Stimulated activated CD8-positive, alpha-beta memory T cell treated with anti-CD3 and anti-CD28 coated beads, Interleukin-2, amount 100 ng/mL, for 1 hour (primary cell): ENCODE measurements at regions not wholly inside any gene's neighbourhood (a gene's known extent, or its start where the extent isn't known, plus 50 kb on each side); places are given as distances from the start of the nearest gene placed in this dataset.
"Not testable (repeated sequence)": the region's sequence is repeated elsewhere in the genome, so short reads cannot be mapped to it uniquely, and the experiment has no call there.

Source experiments
- DNase-seq, 2 donors: peaks; one replicate each; pipeline ENCODE4 v3.0.0-alpha.2; 2020; ENCODE audit warnings: low read depth in 2 of 2

DNA sequence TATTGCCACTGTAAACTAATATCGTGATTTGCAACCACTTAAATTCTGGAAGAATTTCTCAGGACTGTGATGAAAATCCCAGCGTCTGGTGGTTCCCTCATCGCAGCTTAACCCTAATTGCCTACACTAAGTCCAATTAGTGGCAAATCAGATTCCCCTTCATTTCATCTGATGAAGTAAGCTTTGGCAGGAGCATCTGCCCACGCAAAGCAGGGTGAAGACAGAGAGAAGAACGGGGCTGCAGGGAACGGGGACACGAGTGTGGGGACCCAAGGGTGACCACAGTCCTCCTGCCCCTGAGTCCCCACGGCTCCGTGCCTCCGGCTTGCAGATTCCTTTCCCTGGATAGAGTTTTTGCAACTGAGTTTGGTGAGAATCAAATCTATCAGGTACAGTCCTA lies 159.5 kb downstream of the LY86 start:
- no peak for DNase-seq

DNA sequence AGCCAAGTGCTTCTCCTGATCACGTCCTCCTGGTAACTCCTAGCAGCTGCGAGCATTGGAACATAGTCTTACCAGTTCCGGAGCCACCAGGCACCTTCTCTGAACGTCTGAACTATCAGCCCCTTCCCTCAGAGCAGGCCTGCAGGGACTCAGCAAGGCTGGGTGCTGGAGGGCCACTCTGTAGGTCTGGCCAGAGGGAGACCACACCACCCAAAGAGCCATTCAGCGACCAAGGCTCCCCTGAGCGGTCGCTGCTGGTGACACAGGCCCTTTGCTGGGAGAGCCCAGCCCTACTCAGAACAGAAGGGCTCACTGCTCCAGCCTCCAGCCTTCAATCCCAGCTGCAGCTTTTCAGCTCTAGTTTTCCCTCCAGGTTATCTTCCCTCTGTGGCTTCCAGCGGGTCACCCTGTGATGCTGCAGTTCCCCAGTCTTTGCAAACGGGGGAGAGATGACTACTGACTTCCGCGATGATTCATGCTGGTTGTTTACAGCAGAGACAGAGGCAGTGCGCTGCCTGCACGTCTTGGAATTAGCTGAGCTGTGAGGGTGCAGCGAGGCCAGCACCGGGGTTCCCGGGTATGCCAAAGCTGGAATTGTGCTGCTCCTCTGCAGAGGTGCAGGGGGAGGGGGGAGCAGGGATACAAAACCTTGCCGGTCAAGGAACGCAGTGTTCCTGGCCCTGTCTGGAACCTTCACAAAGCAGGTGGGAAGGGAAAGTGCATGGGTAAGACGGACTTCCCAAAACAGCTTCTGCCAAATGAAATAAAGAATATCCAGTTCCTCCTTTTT lies 161.4 kb downstream of the LY86 start:
- DNase-seq: no peak

DNA sequence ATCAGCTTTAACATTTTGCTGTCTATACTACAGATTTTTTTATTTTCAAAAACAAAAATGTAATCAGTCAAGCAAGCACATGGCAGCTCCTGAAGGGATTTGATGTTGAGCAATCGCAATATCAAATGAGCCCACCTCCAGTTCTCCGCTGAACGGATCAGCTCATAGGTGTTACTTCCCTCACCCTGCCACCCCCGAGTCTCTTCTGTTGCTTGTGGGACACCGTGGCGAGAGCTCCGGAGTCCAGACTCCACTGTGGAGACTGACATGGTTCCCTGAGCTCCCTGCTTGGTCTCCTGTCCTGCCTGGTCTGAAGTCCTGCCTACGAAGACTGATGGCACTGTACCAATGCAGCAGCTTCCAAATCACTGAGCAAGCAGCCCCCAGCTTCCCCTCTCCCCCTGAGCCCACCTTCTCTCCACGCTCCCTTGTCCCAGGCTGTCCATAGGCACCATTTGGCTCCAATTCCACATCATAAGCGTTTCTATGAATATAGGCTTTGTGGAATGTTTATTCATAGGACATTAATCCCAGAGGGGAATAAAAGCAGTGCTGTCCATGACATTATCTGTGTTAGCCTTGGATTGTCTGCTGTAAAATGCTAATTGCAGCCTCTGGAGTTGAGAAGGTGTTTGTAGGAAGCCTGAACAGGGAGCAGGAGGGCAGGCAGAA lies 162.2 kb downstream of the LY86 start:
- DNase-seq: no peak

DNA sequence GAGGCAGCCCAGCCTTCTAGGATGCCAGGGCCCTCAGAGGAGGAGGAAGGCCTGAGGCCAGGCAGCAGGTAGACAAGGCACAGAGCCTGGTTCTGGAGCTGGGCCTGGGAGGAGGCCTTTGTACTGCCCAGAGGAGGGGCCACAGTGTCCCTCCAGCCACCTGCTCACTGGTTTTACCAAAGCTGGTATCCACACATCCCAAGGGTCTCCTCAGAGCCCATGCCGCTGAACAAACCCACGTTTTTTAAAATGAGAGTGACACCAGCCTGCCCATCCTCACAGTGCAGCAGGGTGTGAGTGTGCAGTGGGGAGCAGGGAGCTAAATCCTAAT lies 162.7 kb downstream of the LY86 start:
- DNase-seq: no peak

DNA sequence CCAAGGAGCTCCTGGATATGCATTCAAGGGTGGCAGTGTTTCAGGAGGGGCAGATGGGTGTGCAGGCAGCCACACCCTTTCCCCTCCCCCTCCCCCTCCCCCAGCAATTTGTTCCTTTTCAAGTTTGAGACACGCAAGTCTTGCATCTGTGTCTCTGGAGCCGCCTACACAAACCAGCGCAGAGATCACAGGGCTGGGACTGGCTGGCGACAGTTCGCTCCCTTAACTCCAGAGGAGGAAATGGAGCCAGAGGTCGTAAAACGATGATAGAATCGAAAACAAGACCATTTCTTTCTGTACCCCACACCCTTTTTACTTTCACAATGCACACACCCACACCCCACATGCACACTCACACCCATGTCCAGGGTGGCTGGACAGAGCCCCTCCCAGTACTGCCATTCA lies 163.1 kb downstream of the LY86 start:
- no peak for DNase-seq

DNA sequence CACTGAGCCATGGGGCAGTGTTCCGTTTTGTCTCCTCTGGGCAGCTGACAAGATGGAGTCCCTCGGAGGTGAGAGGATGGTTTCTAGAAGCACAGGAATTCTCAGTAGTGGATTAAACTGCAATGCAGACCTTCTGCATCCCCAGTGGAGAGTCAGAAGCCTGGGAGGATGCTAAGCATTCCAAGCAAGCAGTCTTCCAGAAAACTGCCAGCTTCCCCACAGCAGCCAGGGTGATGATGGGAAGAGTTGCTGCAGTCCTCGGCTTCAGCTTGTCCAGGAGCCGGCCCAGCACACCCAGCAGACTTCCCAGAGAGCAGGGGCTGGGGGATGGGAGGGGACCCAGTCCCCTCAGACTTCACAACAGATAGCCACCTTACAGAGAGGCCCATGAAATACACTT lies 163.6 kb downstream of the LY86 start:
- DNase-seq: no peak

DNA sequence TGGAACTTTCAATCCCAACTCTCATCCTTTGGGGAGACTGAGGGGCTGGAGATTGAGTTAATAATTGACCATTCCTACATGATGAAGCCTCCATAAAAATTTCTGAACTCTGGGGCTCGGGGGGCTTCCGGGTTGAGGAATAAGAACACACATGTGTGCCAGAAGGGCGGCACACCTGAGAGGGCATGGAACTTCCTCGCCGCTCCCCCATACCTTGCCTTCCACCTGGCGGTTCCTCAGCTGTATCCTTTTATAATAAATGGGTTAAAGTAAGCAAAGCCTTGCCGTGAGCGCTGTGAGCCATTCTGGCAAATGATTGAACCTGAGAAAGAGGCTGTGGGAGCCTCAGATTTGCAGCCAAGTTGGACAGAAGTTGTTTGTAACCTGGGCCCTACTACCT lies 164.8 kb downstream of the LY86 start:
- no peak for DNase-seq

DNA sequence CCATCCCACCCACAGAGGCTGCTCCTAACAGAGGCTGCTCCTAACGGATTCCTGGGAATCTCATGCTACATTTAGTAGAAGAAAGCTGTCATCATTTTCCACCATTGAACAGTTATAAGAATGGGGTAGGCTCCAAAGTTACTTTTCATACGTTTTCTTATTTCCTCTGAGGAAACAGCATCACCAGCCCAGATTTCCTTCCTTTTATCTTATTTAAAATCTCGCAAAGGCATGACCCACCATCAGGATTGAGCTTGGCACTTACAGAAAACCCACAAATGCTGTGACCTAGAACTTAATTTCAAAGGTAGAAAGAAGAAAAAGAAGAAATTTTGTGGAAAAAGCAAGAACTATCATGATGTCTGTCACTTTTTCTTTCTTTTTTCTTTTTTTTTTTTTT lies 168.0 kb downstream of the LY86 start:
- no peak for DNase-seq

DNA sequence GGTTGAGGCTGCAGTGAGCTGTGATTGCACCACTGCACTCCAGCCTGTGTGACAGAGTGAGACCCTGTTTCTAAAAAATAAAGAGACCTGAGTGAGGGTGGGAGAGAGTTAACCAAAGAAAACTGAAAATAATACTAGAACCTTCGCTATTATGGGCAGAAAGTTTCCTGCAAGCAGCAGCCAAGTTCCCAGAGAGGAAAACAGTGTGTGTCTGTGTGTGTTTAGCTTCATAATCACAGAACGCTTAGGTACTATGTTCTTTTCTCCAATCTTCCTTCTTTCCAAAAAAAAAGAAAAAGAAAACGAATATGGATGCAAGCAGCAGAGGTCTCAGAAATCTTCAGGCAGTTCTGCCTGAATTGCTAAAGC lies 170.0 kb downstream of the LY86 start:
- no peak for DNase-seq

DNA sequence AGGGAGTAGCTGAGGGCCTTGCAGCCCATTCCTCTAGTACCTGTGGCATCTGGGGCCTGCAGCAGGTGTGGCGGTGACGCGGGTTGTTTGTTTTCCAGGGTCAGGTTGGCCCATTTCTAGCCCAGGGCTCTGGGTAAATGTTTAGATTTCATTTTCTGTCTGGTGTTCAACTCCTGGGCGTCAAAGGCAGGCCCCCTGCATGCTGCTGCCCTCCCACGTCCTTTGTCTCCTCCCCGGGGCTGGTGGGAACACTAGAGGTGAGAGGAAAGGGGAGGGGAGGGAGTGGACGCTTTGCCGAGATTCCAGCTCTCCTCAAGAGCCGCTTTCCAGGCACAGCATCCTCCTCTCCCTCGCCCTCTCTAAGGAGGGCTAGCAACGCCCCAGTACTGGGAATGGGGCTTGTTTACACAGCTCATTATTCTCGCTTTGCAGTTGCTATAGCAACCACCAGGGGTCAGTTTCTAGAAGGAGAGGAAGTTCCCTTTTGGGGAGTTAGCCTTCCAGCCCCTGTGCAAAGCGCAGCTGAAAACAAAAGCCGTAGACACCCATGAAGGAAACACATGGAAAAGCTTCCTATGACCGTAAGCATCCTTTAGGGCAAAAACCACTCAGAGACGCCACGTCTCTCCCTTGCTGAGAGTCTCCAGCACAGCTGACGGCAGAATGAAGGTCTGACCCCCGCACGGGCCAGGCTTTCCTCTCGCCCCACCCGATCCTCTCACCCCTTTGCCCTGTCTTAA lies 170.6 kb downstream of the LY86 start:
- DNase-seq: no peak

DNA sequence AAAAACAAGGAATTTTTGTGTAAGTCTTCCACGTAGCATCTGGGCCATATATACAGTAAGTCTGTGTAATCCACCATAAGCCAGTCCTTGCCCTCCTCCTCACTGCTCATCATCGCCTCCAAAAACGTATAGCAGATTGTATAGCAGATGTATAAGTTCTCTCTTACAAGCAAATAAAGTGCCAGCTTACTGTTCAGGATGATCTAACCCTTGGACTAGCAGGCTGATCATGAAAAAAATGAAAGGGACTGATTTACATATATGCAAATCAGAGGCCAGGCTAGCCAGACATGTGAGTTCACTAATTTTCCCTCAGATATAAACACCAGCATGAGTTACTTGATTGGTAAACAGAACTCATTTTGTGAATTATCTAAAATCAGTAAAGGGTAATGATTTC lies 171.5 kb downstream of the LY86 start:
- DNase-seq: no peak

DNA sequence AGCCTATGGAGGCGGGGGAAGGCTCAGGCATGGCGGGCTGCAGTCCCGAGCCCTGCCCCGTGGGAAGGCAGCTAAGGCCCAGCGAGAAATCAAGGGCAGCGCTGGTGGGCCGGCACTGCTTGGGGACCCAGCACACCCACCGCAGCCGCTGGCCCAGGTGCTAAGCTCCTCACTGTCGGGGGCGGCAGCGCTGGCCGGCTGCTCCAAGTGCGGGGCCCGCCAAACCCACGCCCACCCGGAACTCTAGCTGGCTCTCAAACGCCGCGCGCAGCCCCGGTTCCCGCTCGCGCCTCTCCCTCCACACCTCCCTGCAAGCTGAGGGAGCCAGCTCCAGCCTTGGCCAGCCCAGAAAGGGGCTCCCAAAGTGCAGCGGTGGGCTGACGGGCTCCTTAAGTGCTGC lies 174.0 kb downstream of the LY86 start:
- not testable (repeated sequence) for DNase-seq

DNA sequence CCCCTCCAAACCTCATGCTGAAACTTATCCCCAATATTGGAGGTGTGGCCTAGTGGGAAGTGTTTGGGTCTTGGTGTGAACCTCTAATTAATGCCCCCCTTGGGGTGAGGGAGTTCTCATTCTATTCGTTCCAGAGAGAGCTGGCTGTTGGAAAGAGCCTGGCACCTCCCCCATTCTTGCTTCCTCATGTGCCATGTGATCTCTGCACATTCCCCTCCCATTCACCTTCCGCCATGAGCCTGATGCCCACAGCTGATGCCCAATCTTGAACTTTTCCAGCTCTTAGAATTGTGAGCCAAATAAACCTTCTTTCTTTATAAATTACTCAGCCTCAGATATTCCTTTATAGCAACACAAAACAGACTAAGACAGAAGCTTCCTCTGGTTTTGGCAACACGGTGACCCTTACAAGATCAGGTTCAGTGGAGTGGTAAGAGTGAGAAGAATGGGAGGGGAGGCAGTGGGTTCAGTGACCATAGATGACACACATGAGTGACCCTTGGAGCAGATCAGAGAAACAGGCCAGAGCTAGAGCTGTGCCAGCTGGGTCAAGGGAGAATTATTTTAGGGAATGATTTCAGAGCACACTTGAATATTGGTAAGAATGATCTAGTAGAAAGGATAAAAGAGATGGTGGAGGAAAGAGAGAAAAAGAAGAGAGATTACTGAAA lies 176.4 kb downstream of the LY86 start:
- DNase-seq: no peak

DNA sequence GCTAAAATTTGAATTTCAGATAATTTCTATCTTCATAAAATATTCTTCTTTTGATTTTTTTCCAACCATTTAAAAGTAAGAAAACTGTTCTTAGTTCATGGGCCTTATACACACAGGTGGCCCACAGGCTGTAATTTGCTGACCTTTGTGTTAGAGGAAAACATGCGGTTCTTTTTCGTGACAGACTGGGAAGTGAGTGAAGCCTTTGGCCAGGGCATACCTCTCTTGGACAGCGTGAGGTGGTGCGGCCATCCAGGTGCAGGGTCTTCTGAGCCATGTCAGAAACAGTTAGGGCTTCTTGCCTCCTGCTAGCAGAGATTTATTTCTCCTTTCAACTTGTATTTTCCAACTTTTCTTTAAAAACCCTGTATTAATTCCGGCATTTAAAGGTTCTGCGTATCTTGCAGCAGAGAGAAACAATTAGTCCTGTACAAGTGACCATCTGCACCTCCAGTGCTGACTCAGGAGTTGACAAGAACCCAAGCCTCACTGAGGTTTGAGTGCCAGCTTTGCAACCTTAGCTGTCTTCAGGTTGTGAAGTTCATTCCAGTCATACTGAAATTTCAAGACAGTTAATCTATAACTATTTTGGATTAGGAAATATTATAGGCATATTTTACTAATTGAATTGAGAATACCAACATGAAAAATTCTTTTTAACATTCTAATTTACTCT lies 177.8 kb downstream of the LY86 start:
- DNase-seq: no peak

DNA sequence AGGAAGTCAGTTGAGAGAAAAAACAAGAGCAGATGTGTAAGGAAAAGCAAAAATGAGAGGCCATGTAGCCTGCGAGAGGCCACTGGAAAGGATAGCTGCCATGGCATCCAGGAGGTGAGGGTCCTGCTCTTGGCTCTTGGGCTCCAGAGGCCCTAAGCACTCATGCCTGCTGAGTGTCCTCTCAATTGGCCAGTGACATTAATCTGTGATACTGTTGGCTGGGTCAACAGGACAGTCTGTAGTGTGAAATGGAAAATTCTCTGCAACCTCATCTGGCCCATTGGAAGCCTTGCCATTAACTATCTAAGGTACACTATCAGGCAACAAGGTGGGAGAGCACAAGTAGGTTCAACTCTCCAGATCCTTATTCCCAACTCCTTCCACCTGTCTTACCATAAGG lies 180.9 kb downstream of the LY86 start:
- DNase-seq: no peak

DNA sequence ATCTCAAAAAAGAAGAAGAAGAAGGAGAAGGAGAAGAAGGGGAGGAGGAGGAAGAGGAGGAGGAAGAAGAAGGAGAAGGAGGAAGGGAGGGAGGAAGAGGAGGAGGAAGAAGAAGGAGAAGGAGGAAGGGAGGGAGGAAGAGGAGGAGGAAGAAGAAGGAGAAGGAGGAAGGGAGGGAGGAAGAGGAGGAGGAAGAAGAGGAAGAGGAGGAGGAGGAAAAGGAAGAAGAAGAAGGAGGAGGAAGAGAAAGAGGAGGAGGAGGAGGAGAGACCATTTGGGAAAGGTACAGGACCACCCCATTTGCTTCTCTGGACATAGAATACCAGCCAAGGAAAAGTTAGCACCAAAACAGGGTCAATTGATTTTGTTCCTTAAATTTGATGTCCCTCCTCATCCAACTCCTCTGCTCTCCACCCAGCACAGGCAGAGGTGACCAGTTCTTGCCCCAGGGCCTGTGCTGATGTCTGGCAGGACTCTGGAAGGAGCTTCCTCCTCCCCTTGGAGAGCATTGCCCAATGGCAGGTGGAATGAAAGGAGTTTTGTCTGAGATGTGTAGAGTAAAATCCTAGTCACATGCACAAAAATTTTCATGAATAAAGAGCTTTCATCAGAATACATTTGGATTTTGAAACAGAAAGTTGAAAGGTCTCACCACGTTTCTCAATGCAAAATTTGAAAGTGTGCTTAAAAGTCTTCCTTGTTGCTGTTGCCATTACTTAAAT lies 182.9 kb downstream of the LY86 start:
- no peak for DNase-seq

DNA sequence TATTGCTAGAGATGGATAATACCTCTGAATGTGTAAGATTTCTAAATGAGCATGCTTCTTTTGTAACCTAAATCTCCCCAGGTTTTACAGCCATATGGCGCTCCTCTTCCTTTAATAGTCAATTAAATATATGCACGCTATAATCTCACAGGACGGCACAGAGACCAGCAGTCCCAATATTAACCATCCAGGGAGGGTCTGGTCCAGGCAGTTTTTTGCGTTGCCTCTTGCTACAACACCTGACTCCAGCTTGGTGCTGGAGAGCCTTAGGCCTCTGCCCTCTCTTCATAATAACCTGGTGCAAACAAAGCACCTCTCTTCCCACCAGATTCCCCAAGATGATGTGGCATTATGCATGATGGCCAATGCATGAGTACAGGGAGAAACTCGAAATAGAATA lies 183.4 kb downstream of the LY86 start:
- no peak for DNase-seq

DNA sequence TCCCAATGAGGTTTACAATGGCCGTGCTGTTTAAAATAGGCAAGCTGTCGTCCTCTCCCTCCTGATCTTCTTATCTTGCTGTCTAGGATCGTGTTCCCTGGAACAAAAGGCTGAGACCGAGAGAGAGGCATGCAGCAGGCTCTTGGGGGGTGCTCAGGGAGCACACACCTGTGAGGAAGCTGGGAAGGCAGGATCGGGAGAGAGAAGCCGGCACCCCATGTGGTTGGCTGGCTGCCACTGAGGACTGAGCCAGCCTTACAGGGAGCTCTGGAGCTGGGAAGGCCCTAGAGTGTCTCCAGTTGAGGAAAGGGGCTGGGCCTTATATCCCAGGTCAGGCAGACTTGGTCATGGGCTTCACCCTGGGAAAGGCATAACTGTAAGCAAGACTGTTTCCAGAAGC lies 184.2 kb downstream of the LY86 start:
- no peak for DNase-seq

DNA sequence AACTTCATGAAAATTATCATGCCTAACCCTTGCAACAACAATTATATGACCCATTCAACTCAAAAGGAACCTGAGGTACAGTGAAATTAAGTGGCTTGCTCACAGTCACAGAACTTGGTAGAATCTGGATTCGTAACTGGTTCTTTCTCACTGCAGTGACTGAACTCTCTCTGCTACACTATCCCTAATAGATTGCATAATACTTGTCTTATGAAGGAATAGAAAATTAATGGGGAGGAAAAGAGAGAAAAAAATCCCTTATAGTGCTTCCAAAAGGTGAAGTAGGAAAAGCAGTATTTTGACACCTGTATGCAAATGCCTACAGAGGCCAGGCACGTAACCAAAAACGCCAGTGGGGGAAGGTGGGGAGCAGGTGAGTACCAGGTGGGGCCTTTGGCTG lies 186.6 kb downstream of the LY86 start:
- no peak for DNase-seq

DNA sequence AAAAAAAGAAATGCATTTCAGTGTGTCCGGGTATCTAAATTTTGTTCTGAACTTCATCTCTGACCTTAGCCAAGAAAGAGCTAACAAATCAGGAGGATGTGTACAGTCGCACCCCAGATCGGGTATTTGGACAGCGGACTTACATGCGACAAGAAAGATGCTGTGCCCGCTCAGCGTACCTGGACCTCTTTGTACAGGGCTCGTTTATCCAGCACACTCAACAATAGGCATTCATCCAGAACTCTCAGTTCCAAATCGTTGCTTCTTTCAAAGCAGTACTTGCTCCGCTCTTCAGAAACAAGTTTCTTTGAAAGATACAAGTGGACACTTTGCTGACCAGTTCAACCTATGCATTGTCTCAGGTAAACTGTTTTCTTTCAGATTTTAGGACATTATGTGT lies 191.7 kb downstream of the LY86 start:
- DNase-seq: no peak

DNA sequence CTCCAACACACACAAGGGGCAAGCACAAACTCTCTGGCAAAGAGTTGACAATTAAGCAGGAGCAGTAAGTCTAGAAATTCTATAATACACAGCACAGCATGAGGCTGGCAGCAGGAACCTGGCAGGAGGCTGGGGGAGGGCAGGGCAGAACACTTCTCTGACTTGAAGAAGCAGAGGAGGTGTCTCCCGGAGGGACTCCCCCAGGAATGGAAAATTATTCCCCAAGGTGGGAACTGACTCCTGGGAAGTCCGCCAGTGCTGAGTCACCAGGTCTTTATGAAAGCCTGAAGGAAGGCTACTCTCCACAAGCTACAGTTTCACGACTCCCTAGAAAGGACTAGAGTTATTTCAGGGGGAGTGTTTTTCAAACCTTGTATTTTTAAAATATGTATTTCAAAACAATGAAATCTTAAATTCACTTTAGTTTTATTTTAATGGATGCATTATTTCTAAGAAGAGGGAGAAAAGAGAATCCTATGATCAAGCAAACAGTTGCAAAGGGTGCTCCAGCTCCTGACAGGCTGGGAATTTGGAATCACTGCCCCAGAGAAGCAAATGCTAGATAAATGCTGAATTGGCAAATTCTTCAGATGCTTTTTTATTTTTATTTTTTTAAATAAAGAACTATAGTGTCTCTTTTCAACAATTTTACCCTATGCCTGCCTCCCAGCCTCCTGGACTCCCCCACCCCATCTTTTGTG lies 192.8 kb downstream of the LY86 start:
- no peak for DNase-seq
